ENCODE measurements at regions not wholly inside any gene's neighbourhood (a gene's known extent, or its start where the extent isn't known, plus 50 kb on each side); places are given as distances from the start of the nearest gene placed in this dataset.

DNA sequence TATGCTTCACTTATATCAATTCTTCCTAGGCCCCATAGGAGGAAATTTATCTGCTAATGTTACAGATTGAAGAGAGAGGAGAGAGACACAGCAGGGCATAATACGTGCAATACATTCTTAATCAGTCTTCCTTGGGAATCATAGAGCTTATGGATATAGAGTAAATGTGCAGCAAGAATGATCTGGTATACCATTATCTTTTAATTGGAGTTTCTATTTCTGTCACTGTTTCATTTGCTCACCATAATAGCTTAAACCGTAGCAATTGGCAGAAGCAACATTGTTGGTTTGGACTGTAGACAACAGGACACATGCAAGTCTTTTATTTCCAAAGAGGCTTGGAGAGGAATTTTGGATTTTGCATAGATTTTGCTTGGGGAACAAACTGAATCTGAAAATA lies 68.1 kb upstream of the PCSK2 start:
- TF ChIP-seq, protein P1, sequence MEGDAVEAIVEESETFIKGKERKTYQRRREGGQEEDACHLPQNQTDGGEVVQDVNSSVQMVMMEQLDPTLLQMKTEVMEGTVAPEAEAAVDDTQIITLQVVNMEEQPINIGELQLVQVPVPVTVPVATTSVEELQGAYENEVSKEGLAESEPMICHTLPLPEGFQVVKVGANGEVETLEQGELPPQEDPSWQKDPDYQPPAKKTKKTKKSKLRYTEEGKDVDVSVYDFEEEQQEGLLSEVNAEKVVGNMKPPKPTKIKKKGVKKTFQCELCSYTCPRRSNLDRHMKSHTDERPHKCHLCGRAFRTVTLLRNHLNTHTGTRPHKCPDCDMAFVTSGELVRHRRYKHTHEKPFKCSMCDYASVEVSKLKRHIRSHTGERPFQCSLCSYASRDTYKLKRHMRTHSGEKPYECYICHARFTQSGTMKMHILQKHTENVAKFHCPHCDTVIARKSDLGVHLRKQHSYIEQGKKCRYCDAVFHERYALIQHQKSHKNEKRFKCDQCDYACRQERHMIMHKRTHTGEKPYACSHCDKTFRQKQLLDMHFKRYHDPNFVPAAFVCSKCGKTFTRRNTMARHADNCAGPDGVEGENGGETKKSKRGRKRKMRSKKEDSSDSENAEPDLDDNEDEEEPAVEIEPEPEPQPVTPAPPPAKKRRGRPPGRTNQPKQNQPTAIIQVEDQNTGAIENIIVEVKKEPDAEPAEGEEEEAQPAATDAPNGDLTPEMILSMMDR (IDR thresholded peaks at IDR 0.05) = no peak
- TF ChIP-seq POLR2A (IDR thresholded peaks at IDR 0.05) (no peak), EP300 (IDR thresholded peaks at IDR 0.05) (no peak), POLR2AphosphoS5 (IDR thresholded peaks at IDR 0.05) (no peak)
